NT2/D1 (cell line): ENCODE measurements at regions not wholly inside any gene's neighbourhood (a gene's known extent, or its start where the extent isn't known, plus 50 kb on each side); places are given as distances from the start of the nearest gene placed in this dataset.

Source experiments
- DNase-seq: peaks from one replicate; pipeline ENCODE4 v3.0.0-alpha.2; 2011; ENCODE audit warnings: low read depth, low spot score
- H3K27me3 ChIP-seq: 2 replicates; pipeline ENCODE4 v1.6.0; 2011; ENCODE audit warnings: mild to moderate bottlenecking; ENCODE audit not compliant: insufficient read length, insufficient read depth
- H3K36me3 ChIP-seq: 2 replicates; pipeline ENCODE4 v1.6.1; 2011; ENCODE audit warnings: mild to moderate bottlenecking, low read length, mixed read lengths; ENCODE audit not compliant: insufficient read depth, insufficient read length
- H3K4me1 ChIP-seq: 2 replicates; pipeline ENCODE4 v1.5.1; 2011; ENCODE audit not compliant: insufficient read depth, insufficient read length
- H3K4me3 ChIP-seq: 2 replicates; pipeline ENCODE4 v1.5.1; 2011; ENCODE audit warnings: low read depth; ENCODE audit not compliant: insufficient read length
- H3K9ac ChIP-seq: 2 replicates; pipeline ENCODE4 v1.6.0; 2011; ENCODE audit warnings: low read depth; ENCODE audit not compliant: insufficient read length
- H3K9me3 ChIP-seq: 2 replicates; pipeline ENCODE4 v1.5.1; 2011; ENCODE audit warnings: mild to moderate bottlenecking, low read length; ENCODE audit not compliant: insufficient read depth
- SUZ12 ChIP-seq: IDR thresholded peaks from 2 replicates; pipeline ENCODE4 v1.6.1; 2011; ENCODE audit not compliant: insufficient read length, insufficient read depth; ENCODE audit errors: extremely low read depth
- YY1 ChIP-seq: IDR thresholded peaks from 2 replicates; pipeline ENCODE4 v1.6.1; 2011; ENCODE audit not compliant: insufficient read length, insufficient read depth
- ZNF274 ChIP-seq: IDR thresholded peaks from 2 replicates; pipeline ENCODE4 v1.6.1; 2011; ENCODE audit warnings: mild to moderate bottlenecking, low read depth, low read length

DNA sequence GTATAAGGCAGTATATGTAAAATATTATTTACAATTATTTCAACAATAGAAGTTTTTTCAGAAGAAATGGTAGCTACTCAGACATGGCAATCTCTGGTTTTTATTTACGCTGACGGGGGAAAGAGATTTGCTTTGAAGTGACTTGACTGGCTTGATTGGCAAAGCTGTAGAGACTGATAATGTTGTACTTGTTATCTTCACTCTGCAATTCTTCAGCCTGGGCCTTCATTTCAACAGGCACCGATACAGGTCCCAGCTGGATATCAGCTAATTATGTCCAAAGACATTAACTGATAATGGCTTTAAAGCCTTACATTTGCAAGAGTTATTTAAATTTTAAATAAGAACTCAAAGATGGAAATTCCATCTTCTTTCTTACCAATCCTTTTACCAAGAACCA is 151.4 kb upstream of the HS3ST3A1 start:
- TF ChIP-seq ZNF274 (no peak), SUZ12 (no peak), YY1 (no peak)
- Histone ChIP-seq H3K27me3 (no peaks in the 10 kb centered on the region), H3K9me3 (no peaks in the 10 kb centered on the region; the same call in 1 of the 2 replicates), H3K4me3 (no peak overlapping the region), H3K36me3 (no peaks in the 10 kb centered on the region), H3K4me1 (no peaks in the 10 kb centered on the region), H3K9ac (no peak overlapping the region)
- DNase-seq: no peak

DNA sequence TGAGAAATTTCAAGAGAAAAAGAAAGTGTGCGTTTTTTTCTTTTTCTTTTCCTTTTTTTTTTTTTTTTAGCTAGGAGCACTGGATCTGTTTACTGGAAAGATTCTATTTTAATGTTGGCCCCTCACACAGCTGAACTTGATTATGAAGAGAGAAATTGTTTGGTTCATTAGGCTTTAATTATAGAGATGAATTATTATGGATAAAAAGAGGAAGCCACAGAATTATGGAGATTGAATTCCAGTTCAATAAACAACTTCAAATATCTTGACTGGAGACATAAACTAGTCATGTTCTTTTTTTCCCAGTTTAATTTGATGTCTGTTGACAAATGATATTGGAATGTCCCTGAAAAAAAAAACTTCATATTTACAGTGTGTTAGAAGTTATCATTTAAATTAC is 152.0 kb upstream of the HS3ST3A1 start:
- H3K9me3 ChIP-seq: no peaks in the 10 kb centered on the region; the same call in 1 of the 2 replicates
- H3K4me3 ChIP-seq: no peak overlapping the region
- DNase-seq: no peak
- H3K36me3 ChIP-seq: no peaks in the 10 kb centered on the region
- no peaks in the 10 kb centered on the region for H3K27me3 ChIP-seq
- TF ChIP-seq YY1: no peak
- TF ChIP-seq SUZ12: no peak
- TF ChIP-seq ZNF274: no peak
- no peak overlapping the region for H3K9ac ChIP-seq
- no peaks in the 10 kb centered on the region for H3K4me1 ChIP-seq

DNA sequence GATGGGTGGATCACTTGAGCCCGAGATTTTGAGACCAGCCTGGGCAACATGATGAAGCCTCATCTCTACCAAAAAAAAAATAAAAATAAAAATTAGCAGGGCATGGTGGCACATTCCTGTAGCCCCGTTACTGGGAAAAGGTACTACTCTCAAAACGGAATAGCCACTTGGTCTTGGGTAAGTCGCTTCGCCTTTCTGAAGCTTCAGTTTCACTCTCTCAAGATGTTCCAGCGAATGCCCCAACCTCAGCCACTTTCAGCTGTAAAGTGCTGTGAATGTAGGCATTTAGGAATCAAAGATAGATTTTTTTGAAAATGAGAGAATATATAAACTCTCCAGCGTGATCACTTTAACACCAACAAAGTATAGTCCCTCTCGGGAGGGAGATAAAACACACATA is 154.1 kb upstream of the HS3ST3A1 start:
- no peak for DNase-seq
- Histone ChIP-seq H3K27me3 (no peaks in the 10 kb centered on the region), H3K36me3 (no peaks in the 10 kb centered on the region), H3K4me1 (no peaks in the 10 kb centered on the region), H3K4me3 (no peak overlapping the region), H3K9me3 (no peaks in the 10 kb centered on the region; the same call in 1 of the 2 replicates), H3K9ac (no peak overlapping the region)
- TF ChIP-seq SUZ12 (no peak), ZNF274 (no peak), YY1 (no peak)

DNA sequence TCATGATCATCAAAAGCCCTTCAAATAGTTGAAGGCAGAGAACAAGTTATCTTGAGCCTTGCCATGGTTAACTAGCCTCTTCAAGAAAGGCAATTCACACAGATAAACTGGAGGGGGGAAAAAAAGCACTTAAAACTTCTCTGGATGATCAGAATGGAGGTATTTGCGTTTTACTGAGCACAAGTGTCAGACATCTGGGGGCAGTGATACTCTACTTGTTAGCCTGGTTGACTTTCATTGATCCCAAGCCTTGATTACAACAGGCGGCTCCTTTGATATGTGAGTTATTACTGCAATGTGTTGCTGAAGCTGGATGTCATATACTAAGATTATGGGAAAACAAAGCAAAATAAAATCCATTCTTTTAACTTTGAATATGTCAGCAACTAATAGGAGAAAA is 155.0 kb upstream of the HS3ST3A1 start:
- Histone ChIP-seq H3K9me3 (no peaks in the 10 kb centered on the region; the same call in 1 of the 2 replicates), H3K4me3 (no peak overlapping the region), H3K36me3 (no peaks in the 10 kb centered on the region), H3K9ac (no peak overlapping the region), H3K27me3 (no peaks in the 10 kb centered on the region), H3K4me1 (no peaks in the 10 kb centered on the region)
- DNase-seq: no peak
- TF ChIP-seq ZNF274 (no peak), YY1 (no peak), SUZ12 (no peak)

DNA sequence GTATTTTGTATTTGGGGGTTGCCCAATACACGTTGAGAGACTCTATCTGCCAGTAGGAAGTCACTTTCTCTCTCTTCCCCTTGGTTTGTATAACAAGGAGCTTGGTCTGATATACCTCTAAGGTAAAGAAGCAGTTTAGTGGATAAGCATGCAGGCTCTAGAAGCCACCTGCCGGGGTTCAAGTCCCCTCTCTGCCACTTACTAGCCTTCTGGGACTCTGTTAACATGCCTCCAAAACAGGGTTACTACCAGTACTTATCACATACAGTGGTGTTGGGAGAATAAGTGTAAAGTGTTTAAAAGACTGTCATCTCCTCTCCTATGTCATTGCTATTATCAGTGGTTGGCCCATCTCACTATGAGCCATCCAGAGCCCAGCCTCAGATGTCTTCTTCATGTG is 156.1 kb upstream of the HS3ST3A1 start:
- Histone ChIP-seq H3K4me1 (no peaks in the 10 kb centered on the region), H3K27me3 (no peaks in the 10 kb centered on the region), H3K36me3 (no peaks in the 10 kb centered on the region), H3K4me3 (no peak overlapping the region), H3K9me3 (no peaks in the 10 kb centered on the region), H3K9ac (no peak overlapping the region)
- no peak for DNase-seq
- TF ChIP-seq SUZ12 (no peak), YY1 (no peak), ZNF274 (no peak)

DNA sequence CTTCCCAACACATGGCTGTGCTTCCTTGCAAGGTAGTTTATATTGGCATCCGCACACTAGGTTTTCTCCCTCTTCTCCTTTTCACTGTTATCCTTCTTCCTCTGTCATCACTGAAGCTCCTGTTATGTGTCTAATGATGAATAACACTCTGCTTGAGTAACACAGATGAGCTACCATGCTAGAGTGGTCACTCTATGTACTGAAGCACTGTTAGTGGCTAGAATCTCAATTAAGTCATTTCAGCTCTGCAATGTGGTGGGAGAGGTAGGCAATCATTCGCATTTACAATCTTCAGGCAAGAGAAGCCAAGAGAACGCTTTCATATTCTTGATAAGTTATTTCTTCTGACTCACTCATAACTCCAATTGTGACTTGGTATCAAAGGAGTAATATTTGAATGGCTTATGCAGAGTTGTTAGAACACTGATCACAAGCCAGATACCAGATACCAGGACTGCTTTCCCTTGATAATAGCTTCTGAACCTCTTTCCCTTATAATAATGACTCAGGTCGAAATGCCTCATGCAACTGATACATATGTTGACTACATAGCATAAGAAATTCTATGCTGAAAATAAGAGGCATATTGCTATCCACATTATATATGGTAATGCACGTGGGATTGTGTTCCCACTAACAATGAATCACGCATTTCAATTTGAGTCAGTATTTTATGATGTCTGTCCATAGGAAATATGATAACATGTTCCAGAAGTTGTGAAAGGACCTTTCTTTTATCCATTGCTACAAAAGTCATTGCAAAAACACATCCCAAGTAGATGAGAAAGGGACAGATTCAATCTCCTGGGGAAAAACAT is 158.0 kb upstream of the HS3ST3A1 start:
- Histone ChIP-seq H3K9me3 (no peaks in the 10 kb centered on the region), H3K27me3 (no peaks in the 10 kb centered on the region), H3K4me1 (no peaks in the 10 kb centered on the region), H3K4me3 (no peak overlapping the region), H3K9ac (no peak overlapping the region), H3K36me3 (no peaks in the 10 kb centered on the region)
- no peak for DNase-seq
- no peak for TF ChIP-seq YY1
- no peak for TF ChIP-seq ZNF274
- no peak for TF ChIP-seq SUZ12

DNA sequence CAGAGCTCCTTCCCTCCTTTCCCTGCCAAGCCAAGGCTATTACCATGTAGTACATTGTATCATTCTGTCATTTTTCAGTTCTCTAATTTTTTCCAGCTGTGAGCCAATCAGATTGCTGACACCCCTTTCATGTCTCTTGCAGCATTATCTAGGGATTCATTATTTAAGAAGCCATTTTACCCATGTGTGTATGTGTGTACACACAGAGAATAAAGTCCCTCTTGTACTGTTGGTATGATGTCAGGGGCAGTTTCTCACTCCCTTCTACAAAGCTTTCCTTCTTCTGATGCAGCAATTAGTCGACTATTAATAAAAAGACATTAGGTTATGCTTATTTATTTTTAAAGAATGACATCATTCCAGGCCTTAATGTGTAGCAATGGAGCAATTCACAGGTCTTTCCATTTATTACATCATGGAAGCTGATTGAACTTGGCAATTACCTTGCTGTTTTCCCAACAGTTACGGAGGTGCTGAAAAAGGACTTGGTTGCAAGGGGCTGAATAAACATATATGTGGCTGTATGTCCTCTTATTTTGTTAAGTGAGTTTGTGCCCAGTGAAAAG is 159.4 kb upstream of the HS3ST3A1 start:
- Histone ChIP-seq H3K27me3 (no peaks in the 10 kb centered on the region), H3K9ac (no peak overlapping the region), H3K9me3 (no peaks in the 10 kb centered on the region), H3K36me3 (no peaks in the 10 kb centered on the region), H3K4me3 (no peak overlapping the region), H3K4me1 (no peaks in the 10 kb centered on the region)
- DNase-seq: no peak
- TF ChIP-seq SUZ12: no peak

DNA sequence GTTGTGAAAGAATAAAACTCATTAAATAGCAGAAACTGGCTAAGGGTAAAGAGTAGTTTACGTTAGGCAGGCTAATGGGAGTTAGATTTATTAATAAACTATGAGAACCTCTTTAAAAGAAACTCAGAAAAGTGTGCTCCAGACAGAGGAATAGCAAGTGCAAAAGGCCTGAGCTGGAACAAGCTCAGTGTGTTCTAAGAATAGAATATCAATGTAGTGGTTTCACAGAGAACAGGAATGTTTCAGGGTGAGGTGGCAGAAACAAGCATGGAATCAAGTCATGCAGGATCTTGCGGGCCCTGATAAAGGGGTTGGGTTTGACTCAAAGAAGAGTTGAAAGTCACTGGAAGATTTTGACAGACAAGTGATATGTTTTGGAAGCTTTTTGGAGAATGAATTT is 164.0 kb upstream of the HS3ST3A1 start:
- Histone ChIP-seq H3K4me3 (no peak overlapping the region), H3K4me1 (no peaks in the 10 kb centered on the region)
- no peak for DNase-seq

More for the DNA sequence above, 164.0 kb upstream of the HS3ST3A1 start:
- TF ChIP-seq SUZ12 (no peak), YY1 (no peak), ZNF274 (no peak)
- no peak overlapping the region for H3K9ac ChIP-seq
- no peaks in the 10 kb centered on the region for H3K36me3 ChIP-seq
- H3K27me3 ChIP-seq: no peaks in the 10 kb centered on the region
- H3K9me3 ChIP-seq: peaks cover 17% of the 10 kb centered on the region; the same call in 1 of the 2 replicates
